K562 (cell line): ENCODE measurements at regions not wholly inside any gene's neighbourhood (a gene's known extent, or its start where the extent isn't known, plus 50 kb on each side); places are given as distances from the start of the nearest gene placed in this dataset.

ENCODE experiments used
- CTCF ChIP-seq, 3 experiments: IDR thresholded peaks in 2 of 3; conservative IDR thresholded peaks in 1 of 3; 2 replicates each; pipeline ENCODE4 v1.5.1; 2011 to 2012; ENCODE audit warnings: low read length in 3 of 3, mild to moderate bottlenecking in 3 of 3, control low read depth in 2 of 3, improper control_type of control experiment in 1 of 3, inconsistent platforms in 1 of 3, low read depth in 1 of 3, mixed read lengths in 1 of 3, moderate library complexity in 1 of 3; ENCODE audit not compliant: insufficient read depth in 2 of 3
- EP300 ChIP-seq: IDR thresholded peaks from 2 replicates; pipeline ENCODE4 v1.6.1; 2012; ENCODE audit warnings: low read length, improper control_type of control experiment
- FOXP1 ChIP-seq: sonication (generic); formaldehyde crosslinking; IDR thresholded peaks from 2 replicates; pipeline ENCODE4 v1.8.0; 2022; ENCODE audit warnings: mild to moderate bottlenecking, missing genetic modification reagents

- TF ChIP-seq FOXP1: no peak
- no peak for TF ChIP-seq EP300
- TF ChIP-seq CTCF (IDR thresholded peaks at IDR 0.05 in 2 of 3, conservative IDR thresholded peaks at IDR 0.05 in 1 of 3; ENCODE audit: insufficient read depth in 2 of 3, low read depth in 1 of 3, low read length in 3 of 3): no peak
These were observed 302.7 kb upstream of the MYOCD start for GRCh38 chr17:12362853-12363455.
